ENCODE measurements at regions not wholly inside any gene's neighbourhood (a gene's known extent, or its start where the extent isn't known, plus 50 kb on each side); places are given as distances from the start of the nearest gene placed in this dataset.

- Mint-ChIP-seq H3K4me1 (peaks cover 10% of the 10 kb centered on the region), H3K9me3 (peaks cover 3% of the 10 kb centered on the region; the same call in 1 of the 2 replicates), H3K36me3 (no peaks in the 10 kb centered on the region), H3K27ac (no peak overlapping the region), H3K27me3 (ENCODE audit: low read depth) (no peaks in the 10 kb centered on the region), H3K4me3 (no peak overlapping the region)
- ATAC-seq, result no peak
- TF ChIP-seq ESRRA (CRISPR knock-in tag; IDR thresholded peaks at IDR 0.05; ENCODE audit: borderline replicate concordance) (no peak), RELA (CRISPR knock-in tag; IDR thresholded peaks at IDR 0.05; ENCODE audit: borderline replicate concordance) (no peak)
- POLR2A ChIA-PET, result no interaction called here
- CTCF ChIA-PET, result no interaction called here
- DNase-seq (ENCODE audit: low spot score), result no peak
These were observed 152.7 kb upstream of the TSC22D2 start for GRCh38 chr3:150255413-150255812.

DNA sequence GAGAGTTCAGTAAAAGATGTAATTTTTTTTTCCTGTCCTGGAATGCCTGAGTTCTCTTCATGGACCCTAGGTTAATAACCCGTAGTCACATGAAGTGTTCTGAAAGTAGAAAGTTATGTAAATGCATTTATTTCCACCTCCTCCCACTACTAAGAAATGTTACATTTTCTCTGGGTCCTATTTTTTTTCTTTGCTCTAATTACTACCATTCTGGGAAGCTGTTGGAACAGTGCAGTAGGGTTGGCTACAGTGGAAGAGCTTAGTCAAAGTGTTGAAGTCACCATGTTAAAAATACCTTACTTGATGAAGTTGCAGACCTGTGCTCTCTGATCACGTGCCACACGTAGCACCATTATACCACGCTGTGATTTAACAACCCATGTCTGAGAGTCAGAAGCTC is 153.8 kb upstream of the TSC22D2 start:
- DNase-seq (ENCODE audit: low spot score) (no peak), ATAC-seq (no peak)
- H3K4me3 Mint-ChIP-seq, result no peak overlapping the region
- ChIA-PET POLR2A (no interaction called here), CTCF (interaction anchor here (1.6 to 2.0 kb wide), 2 partner anchors 15 to 241 kb away, joined by 5 to 7 read pairs; no protein-coding TSS in a partner anchor)
- H3K27ac Mint-ChIP-seq, result no peak overlapping the region
- no peaks in the 10 kb centered on the region for H3K27me3 Mint-ChIP-seq (ENCODE audit: low read depth)
- peaks cover 3% of the 10 kb centered on the region; the same call in 1 of the 2 replicates for H3K9me3 Mint-ChIP-seq
- peaks cover 21% of the 10 kb centered on the region for H3K4me1 Mint-ChIP-seq
- TF ChIP-seq TP53 (CRISPR knock-in tag; IDR thresholded peaks at IDR 0.05), result no peak
- TF ChIP-seq GRHL2 (CRISPR knock-in tag; IDR thresholded peaks at IDR 0.05; ENCODE audit: insufficient replicate concordance, severe bottlenecking), result no peak
- TF ChIP-seq FOXJ3 (CRISPR knock-in tag; IDR thresholded peaks at IDR 0.05; ENCODE audit: borderline replicate concordance), result no peak
- no peak for TF ChIP-seq MAX (CRISPR knock-in tag; IDR thresholded peaks at IDR 0.05)
- TF ChIP-seq ZSCAN18 (CRISPR knock-in tag; IDR thresholded peaks at IDR 0.05), result no peak
- TF ChIP-seq ZNF219 (CRISPR knock-in tag; IDR thresholded peaks at IDR 0.05; ENCODE audit: borderline replicate concordance), result no peak
- TF ChIP-seq KAT7 (CRISPR knock-in tag; IDR thresholded peaks at IDR 0.05; ENCODE audit: borderline replicate concordance), result no peak
- TF ChIP-seq HMGA2 (CRISPR knock-in tag; IDR thresholded peaks at IDR 0.05), result no peak
- TF ChIP-seq, protein P1, sequence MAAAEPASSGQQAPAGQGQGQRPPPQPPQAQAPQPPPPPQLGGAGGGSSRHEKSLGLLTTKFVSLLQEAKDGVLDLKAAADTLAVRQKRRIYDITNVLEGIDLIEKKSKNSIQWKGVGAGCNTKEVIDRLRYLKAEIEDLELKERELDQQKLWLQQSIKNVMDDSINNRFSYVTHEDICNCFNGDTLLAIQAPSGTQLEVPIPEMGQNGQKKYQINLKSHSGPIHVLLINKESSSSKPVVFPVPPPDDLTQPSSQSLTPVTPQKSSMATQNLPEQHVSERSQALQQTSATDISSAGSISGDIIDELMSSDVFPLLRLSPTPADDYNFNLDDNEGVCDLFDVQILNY (CRISPR knock-in tag; IDR thresholded peaks at IDR 0.05), result no peak
- TF ChIP-seq NFE2L1 (CRISPR knock-in tag; IDR thresholded peaks at IDR 0.05), result no peak
- no peaks in the 10 kb centered on the region for H3K36me3 Mint-ChIP-seq

DNA sequence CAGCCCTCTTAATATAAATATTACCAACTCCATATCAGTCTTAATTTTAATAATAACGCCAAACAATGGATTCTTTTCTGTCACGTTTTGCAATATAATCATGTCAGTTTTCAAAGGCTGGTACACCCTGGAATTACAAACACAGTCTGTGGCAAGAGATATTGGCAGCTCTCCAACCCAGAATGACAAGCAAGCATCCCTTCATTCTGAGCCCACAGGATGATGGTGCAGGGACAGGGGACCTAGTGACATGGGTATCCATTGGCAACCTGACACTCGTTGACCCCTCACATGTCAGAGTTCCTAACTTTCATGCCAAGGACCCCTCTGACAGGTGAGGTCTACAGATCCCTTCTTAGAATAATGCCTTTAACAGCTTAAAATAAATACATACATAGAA is 154.5 kb upstream of the TSC22D2 start:
- CTCF ChIA-PET, result interaction anchor here (1.6 to 2.0 kb wide), 2 partner anchors 15 to 242 kb away, joined by 5 to 7 read pairs; no protein-coding TSS in a partner anchor
- TF ChIP-seq JAZF1 (CRISPR knock-in tag; IDR thresholded peaks at IDR 0.05), result no peak
- TF ChIP-seq OVOL2 (CRISPR knock-in tag; IDR thresholded peaks at IDR 0.05; ENCODE audit: borderline replicate concordance), result no peak
- no peak for TF ChIP-seq ZNF512 (CRISPR knock-in tag; IDR thresholded peaks at IDR 0.05; ENCODE audit: borderline replicate concordance)
- no peak for TF ChIP-seq HMGA2 (CRISPR knock-in tag; IDR thresholded peaks at IDR 0.05)
- TF ChIP-seq, protein P2, sequence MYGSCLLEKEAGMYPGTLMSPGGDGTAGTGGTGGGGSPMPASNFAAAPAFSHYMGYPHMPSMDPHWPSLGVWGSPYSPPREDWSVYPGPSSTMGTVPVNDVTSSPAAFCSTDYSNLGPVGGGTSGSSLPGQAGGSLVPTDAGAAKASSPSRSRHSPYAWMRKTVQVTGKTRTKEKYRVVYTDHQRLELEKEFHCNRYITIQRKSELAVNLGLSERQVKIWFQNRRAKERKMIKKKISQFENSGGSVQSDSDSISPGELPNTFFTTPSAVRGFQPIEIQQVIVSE (CRISPR knock-in tag; IDR thresholded peaks at IDR 0.05; ENCODE audit: borderline replicate concordance), result no peak
- TF ChIP-seq ZBTB43 (CRISPR knock-in tag; IDR thresholded peaks at IDR 0.05), result no peak
- no peak for TF ChIP-seq TEAD4 (CRISPR knock-in tag; IDR thresholded peaks at IDR 0.05)
- TF ChIP-seq JUN (CRISPR knock-in tag; IDR thresholded peaks at IDR 0.05), result no peak
- no peak for TF ChIP-seq NFE2L1 (CRISPR knock-in tag; IDR thresholded peaks at IDR 0.05)
- TF ChIP-seq FOXP1 (CRISPR knock-in tag; IDR thresholded peaks at IDR 0.05; ENCODE audit: borderline replicate concordance), result no peak
- no peak for TF ChIP-seq SMAD4 (CRISPR knock-in tag; IDR thresholded peaks at IDR 0.05)
- TF ChIP-seq ZNF232 (CRISPR knock-in tag; IDR thresholded peaks at IDR 0.05), result no peak
- TF ChIP-seq SP1 (CRISPR knock-in tag; conservative IDR thresholded peaks at IDR 0.05), result no peak
- TF ChIP-seq ATF1 (CRISPR knock-in tag; IDR thresholded peaks at IDR 0.05), result no peak
- no peak for TF ChIP-seq ZNF138 (CRISPR knock-in tag; conservative IDR thresholded peaks at IDR 0.05)
- TF ChIP-seq NR1H2 (CRISPR knock-in tag; IDR thresholded peaks at IDR 0.05), result no peak
- Mint-ChIP-seq H3K36me3 (no peaks in the 10 kb centered on the region), H3K4me1 (peaks cover 25% of the 10 kb centered on the region), H3K27me3 (ENCODE audit: low read depth) (no peaks in the 10 kb centered on the region), H3K4me3 (no peak overlapping the region), H3K9me3 (peaks cover 3% of the 10 kb centered on the region; the same call in 1 of the 2 replicates), H3K27ac (no peak overlapping the region)
- DNase-seq (ENCODE audit: low spot score) (no peak), ATAC-seq (no peak)
- POLR2A ChIA-PET, result no interaction called here
